NCI-H2081 treated with DMSO at 0.1 percent for 48 hours (cell line): ENCODE measurements at regions not wholly inside any gene's neighbourhood (a gene's known extent, or its start where the extent isn't known, plus 50 kb on each side); places are given as distances from the start of the nearest gene placed in this dataset.
"Not testable (repeated sequence)": the region's sequence is repeated elsewhere in the genome, so short reads cannot be mapped to it uniquely, and the experiment has no call there.

Experiments
- DNase-seq: peaks from one replicate; lab custom pipeline; 2025; lab: John Stamatoyannopoulos, UW

- DNase-seq: not testable (repeated sequence)
Measured at GRCh38 chr1:5766996-5767395, 225.2 kb downstream of the NPHP4 start.

- DNase-seq: no peak
Measured at GRCh38 chr1:5765997-5766913, 226.0 kb downstream of the NPHP4 start.

GRCh38 chr1:5765483-5765882 lies 226.7 kb downstream of the NPHP4 start:
- no peak for DNase-seq

GRCh38 chr1:5764959-5765358 lies 227.3 kb downstream of the NPHP4 start:
- no peak for DNase-seq

GRCh38 chr1:5764464-5764863 lies 227.8 kb downstream of the NPHP4 start:
- DNase-seq: no peak

- no peak for DNase-seq
Measured at GRCh38 chr1:5763696-5764370, 228.4 kb downstream of the NPHP4 start.

GRCh38 chr1:5758859-5759578 lies 233.2 kb downstream of the NPHP4 start:
- no peak for DNase-seq

GRCh38 chr1:5758000-5758858 lies 234.0 kb downstream of the NPHP4 start:
- DNase-seq: no peak

GRCh38 chr1:5757187-5757805 lies 234.9 kb downstream of the NPHP4 start:
- no peak for DNase-seq

GRCh38 chr1:5756434-5757186 lies 235.6 kb downstream of the NPHP4 start:
- DNase-seq: no peak

- DNase-seq: no peak
Measured at GRCh38 chr1:5755552-5756125, 236.6 kb downstream of the NPHP4 start.

GRCh38 chr1:5754817-5755551 lies 237.2 kb downstream of the NPHP4 start:
- DNase-seq: no peak

- no peak for DNase-seq
Measured at GRCh38 chr1:5753549-5754421, 238.4 kb downstream of the NPHP4 start.

- no peak for DNase-seq
Measured at GRCh38 chr1:5752746-5753548, 239.3 kb downstream of the NPHP4 start.

GRCh38 chr1:5751833-5752745 lies 240.1 kb downstream of the NPHP4 start:
- DNase-seq: no peak

- no peak for DNase-seq
Measured at GRCh38 chr1:5751163-5751540, 241.1 kb downstream of the NPHP4 start.
